Embryonic facial prominence (tissue), 1 donor: ENCODE measurements at regions not wholly inside any gene's neighbourhood (a gene's known extent, or its start where the extent isn't known, plus 50 kb on each side); places are given as distances from the start of the nearest gene placed in this dataset.

ENCODE experiments used
- DNase-seq: peaks from one replicate; pipeline ENCODE4 v3.0.0-alpha.2; 2016; ENCODE audit errors: extremely low spot score

DNA sequence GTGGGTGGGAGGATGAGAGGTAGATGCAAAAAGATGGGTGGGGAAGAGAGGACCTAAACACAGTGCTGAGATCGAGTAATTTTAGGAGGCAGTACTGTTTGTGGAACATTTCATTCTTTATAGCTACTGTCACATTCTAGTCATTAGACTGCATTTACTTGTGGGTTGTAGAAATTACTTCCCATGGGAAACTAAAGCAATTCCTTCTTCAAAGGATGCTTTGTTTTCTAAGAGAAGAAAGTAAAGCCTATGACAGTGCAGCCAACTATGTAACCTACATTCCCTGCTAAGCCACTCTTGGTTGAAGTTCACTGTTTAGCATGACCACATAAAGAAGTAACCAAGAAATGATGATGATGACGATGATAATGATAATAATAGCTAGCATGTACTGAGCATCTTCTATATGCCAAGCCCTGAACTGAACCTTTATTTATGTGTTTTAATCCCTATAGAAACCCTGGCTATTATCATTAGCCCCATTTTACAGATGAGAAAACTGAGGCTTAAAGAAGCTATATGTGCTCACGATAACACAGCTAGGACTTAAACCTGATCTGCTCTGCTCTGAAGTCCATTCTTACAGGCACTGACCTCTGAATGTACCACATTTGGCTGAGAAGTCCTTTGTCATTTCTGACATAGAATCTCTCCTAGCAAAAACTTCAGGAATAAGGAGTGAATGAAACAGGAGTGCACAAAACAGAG, 114.5 kb upstream of the KIT start:
- no peak for DNase-seq

DNA sequence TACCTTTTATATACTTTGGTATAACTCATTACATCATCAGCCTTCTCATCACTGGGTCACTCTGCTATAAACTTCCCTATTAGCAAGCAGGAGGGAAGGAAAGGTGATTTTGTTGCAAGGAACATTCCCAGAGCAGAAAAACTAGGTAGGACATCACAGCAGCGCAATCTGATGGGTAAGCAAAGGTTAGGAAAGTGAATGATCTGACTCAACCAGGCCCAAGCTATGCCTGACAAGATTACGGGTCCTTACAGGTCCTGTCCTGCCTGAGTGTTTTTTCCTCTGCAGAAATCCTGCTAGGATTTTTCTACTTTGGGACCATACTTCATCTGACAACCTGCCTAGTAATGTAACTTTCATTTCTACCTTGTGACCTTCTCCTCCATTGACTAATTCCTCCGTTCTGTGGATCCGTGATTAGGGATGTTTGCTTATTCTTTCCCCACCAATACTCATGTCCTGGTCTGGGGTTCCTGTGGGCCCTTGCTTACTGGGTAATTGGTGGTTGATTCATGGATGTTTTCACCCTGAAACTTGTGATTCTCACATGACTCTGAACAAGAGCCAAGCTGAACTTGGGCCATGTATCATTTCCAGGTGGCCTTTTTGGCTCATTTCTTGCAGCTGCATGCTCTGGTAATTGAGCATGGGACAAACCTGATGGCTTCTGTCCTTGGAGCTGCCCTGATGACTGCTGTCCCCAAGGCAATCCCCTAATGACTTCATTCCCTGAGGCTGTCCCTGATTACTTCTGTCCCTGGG, 111.9 kb upstream of the KIT start:
- no peak for DNase-seq

DNA sequence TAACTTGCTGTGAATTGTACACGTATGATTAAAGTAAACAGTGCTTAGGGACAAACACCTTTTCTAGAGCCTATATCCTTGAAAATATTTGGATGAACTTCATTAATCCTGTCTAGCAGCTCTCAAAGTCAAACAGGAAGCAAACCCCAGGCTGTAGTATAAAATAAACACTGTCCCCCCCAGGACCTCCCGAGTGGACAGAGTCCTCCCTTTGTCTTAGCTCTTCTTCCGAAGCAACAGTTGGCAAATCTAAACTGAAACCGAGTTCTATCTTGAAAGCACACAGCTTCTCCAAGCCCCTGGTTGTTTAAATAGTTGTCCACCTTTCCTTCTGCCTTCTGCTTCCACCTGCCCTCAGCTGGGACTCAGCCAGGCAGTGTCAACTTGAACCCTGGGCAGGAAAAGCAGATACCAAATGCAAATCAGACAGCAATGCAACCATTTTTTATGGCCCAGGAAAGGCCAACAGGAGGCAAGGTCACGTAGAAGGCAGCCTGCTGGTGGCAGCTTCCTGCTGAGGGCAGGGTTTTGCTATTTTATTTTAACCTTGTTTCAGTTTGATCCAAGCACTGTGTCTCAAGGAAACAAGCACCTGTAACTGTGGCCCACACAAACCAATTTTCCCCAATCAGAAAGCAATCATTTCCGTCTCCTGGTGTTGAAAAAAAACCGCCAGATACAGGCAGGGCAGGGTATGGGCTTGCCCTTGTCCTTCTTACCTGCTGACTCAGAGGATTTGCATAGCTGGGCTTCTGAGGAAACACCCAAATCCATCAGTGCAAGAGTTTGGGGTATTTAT, 110.3 kb upstream of the KIT start:
- no peak for DNase-seq

DNA sequence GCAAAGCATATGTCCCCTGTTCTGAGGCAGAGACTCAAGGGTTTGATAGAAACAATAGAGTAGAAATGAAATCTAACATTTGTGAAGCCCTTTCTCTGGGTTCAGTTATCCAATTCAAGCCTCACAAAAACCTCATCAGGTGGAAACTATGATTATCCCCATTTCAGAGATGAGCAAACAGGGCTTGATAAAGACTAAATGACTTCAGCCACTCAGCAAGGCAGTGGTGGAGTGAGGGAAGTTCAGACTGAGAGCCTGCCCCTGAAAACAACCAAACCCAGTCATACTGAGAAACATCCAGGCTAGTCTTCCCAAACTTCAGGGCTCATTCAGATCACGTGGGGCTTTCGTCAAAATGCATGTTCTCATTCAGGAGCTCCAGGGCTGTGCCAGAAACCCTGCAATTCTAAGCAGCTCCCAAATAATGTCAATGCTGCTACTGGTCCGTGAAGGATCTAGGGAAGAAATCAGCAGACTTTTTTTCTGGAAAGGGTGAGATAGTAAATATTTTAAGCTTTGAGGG, 109.6 kb upstream of the KIT start:
- DNase-seq, result no peak

DNA sequence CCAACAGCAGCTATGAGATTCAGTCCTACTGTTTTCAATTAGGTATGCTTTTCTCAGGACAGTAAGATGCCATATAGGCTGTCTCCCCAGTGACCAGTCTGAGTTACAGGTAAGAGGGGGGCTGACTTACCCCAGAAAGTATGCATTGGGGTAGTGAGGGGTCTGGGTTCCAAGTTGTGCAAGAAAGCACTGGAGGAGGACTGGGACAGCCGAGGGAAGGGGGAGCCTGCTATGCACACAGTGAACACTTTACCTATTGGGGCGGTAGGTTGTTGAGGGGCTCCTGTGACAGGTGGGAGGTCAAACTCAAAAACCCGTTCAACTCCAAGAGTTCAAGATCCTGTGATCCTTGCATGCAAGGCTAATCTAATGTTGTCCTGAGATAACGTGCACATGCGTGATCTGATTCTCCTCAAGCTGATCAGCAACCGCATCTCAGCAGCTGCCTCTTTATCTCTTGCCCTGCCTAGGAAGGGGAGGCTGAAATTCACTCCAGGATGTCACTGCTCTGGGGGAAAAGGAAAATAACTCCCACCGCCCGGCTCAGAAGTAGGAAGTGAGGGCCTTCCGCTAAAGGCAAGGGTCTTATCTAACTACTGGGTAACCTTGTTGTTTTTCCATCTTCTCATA, 108.8 kb upstream of the KIT start:
- DNase-seq, result no peak

DNA sequence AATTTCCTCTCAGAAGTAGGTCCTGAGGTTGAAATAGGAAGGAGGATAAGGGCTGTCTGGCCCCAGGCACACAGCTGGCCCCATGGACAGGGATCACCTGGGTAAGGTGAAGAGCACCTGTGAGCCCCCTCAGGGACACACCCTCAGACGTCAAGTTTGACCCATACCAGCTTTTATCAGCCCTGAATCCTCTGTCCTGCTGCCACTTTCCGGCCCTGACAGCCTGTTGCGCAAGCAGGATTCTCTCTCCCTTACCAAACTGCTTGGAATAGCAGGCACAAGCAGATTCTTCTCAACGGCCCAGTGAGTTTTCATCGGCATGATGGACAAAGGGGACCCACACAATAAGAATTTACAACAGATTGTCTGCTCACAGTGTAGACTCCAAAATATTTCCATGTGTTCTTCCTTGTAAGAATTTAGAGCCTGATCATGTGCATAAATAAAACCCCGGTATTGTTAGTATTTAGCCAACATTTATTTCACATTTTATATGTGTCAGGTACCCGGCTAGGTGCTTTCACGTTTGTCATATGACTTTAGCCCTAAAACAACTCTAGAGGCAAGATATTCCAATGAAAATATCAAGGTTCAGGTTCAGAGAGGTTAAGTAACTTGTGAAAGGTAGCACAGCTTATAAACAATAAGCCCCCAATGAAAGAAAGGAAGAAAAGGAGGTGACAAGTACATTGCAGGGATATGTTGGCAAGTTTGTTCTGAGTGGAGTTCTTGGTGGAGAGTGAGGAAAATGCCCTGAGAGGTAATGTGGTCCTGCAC, 107.2 kb upstream of the KIT start:
- no peak for DNase-seq

DNA sequence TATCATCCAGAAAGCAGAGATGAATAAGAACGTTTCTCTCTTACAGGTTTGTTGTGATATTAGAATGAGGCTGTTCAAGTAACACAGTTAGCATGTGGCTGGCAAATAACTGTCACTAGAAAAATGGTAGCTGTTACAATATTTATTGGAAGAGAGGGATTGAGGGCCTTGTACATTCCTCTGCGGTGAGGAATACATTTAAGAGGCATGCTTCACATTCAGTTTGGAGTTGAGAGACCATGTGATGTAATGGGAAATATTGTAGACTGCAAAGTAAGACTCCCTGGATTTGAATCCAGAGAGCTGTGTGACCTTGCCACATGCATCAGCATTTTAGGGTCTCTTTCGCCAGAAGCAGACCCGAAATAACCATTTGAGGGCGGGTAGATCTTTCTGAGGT, 104.8 kb upstream of the KIT start:
- no peak for DNase-seq

DNA sequence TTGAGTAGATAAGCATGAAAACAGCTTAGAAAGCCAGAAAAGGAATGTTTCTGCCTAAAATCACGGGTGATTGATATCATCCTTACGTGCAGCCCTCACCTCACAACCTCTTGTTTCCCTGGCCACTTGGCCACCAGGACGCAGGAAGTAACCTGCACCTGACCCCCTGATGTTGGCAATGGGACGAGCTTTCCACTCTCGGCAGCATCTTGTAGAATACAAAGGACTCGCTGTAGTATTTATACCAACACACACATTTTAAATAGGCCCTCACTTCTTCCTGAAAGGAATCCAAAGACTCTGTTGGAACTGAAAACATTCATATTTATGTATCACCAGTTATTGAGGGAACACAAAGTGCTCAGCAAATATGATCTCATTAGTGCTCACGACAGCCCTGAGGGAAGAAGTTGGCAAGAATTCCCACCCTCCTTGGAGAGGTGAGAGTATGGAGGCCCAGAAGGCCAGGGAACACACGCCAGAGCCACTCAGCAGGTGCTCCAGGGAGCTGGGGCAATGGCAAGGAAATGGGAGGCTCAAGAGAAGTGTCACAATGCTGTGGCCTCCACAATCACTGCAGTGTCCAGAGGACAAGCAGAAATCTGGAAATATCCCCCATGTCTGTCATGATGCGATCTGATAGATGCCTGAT, 103.3 kb upstream of the KIT start:
- no peak for DNase-seq

DNA sequence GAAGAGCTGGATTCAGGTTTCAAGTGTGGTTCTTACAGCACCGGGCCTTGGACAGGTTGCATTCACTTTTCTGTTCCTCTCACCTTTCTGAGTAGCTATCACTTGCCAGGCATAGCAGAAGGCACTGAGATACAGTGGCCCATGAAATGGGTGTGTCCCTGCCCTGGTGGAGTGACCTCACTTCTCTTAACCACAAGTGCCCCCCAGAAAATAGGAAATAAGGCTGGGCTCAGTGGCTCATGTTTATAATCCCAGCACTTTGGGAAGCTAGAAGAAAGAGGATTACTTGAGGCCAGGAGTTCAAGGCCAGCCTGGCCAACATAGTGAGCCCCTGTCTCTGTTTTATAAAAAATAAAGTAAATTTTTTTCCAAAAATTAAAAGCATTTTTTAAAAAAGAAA, 101.7 kb upstream of the KIT start:
- DNase-seq, result no peak

DNA sequence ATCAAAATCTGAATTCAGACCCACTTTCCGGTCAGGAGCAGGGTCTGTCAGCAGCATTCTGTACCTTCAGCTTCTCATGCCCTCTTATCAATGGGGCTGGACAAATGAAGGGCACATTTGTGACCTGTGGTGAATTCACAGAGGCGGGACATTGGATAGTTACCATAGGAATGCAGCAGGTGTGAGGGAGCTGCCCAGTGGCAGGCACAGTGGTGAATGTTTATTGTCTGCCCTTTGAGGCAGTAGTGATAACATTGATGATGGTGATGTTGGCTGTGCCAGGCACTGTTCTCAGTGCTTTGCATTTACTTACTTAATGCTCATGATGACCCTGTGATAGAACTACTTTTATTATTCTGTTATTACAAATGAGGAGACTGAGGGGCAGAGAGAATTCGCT, 101.2 kb upstream of the KIT start:
- DNase-seq, result no peak

DNA sequence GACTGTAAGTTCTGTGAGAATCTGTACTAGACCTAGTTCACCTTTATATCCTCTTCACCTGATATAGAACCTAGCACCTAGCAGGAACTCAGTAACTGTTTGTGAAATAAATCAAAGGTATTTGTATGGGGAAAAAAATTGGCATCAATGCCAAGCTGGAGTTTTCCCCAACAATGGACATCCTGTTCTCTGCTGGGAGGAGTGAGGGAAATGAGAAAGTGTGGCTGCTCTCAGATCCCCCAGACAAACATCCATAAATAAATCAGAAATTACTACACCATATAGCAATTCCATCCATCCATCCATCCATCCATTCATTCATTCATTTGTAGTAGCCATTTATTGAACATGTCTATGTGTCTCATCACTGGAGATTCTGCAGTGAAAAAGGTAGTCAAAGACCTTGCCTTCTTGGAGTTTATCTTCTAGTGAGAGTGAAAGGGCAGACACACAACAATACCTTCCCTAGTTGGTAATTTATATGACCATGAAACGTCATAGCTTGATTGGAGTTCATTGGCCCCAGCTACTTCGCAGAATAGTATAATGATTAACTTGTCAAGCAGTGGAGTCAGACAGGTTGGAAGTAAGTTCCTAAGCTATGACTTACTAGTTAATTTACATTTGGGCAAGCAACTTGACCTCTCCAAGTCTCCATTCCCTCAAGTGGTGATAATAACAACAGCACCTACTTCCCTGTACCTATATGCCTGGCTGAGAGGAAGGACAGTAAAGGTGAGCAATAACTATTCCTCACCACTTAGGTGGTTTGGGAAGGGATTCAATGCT, 98.7 kb upstream of the KIT start:
- DNase-seq, result no peak

DNA sequence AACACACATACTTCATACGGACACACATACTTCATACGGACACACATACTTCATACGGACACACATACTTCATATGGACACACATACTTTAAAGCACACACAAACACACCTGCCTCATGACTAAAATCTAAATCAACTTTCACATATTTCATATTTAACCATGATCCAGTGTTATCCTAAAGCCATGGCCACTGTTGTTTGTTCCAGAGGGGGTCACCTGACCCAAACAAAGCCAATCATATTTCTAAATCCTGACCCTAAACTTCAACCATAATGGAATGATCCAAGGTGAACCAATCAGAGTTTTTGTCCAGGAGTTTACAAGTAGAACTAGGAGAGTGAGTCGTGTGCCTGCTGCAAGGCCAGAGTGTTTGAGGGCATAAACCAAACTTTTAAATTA, 97.2 kb upstream of the KIT start:
- DNase-seq, result no peak

DNA sequence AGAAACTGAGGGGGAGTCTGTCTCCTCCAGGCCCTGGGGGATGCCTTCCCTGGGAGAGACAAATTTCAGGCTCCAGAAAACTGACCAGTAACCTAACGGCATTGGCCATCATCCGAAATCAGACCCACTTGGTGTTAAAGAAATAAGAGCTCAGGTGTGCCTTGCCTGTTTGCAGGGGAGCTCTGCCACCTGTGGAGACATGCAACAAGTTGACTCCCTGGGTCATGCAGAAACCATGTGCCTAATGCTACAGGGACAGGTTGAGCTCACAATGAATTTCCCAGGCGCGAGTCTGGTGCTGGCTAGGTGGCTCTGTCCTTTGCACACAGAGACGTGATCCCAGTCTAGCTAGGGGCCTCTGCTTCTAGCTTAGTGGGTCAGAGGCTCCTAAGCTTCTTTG, 95.8 kb upstream of the KIT start:
- DNase-seq, result no peak

DNA sequence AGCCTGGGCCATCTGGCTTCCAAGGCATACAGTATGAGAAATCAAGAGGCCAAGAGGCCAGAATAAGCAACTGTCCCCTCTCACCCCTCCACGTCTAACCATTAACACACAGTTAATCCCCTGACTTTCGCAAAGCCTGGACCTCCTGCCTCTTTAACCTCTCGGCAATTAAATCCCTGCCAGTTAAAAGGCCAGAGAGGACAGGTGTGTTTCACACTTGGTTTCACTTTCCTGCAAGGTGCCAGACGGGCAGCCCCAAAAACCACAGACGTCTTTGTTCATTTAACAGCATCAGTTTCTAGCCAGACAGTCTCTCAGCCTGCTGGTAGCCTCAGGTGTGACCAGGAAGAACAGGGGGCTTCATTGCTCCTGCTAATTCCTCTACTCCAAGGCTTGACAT, 91.1 kb upstream of the KIT start:
- DNase-seq, result no peak

DNA sequence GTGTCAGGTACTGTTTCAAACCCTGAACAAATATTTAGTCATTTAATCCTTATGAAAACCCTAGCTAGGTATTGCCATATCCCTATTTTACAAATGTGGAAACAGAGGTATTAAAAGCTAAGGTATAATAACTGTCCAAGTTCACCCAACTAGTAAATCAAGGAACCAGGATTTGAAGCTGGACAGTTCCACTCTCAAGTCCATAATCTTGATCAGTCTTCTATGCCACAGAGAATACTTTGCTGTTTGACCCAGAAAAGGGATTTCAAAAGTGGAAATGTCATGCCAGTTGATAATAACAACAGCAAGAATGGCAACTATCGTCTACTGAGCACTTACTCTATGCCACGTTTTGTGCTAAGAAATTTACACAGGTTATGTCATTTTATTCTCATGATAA, 90.4 kb upstream of the KIT start:
- no peak for DNase-seq

DNA sequence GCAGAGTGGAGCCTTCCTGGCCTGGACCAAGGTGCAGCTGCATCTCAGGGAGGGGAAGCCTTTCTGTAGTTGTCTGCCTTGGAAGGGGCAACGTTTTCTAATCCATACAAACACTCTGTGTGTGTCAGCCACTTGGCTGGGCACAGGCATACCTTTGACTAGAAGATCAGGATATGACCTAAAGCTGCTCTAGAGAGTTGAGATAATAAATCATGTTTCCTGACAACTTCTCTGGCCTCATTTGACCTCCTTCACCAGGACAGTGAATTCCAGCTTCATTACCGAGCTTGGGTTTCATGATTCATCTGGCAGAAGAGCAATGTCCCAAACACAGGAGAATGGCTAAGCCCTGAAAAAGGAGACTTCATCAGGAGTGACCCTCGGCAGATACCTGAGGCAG, 89.6 kb upstream of the KIT start:
- DNase-seq, result no peak

DNA sequence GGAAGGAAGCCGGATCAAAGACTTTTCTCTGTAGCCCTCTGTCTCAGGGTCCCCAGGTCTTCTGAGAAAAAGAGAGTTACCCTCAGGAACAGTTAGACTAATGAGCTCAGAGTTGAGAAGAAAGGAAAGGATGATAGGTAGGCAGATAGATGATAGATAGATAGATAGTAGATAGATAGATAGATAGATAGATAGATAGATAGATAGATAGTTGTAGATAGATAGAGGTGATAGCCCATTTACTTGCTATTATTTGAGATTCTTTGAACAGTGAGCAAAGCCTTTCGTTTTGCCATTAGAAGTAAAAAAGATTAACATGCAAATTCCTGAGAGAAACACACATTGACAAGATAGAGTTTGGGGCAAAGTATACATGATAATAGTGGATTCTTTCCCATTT, 86.9 kb upstream of the KIT start:
- no peak for DNase-seq

DNA sequence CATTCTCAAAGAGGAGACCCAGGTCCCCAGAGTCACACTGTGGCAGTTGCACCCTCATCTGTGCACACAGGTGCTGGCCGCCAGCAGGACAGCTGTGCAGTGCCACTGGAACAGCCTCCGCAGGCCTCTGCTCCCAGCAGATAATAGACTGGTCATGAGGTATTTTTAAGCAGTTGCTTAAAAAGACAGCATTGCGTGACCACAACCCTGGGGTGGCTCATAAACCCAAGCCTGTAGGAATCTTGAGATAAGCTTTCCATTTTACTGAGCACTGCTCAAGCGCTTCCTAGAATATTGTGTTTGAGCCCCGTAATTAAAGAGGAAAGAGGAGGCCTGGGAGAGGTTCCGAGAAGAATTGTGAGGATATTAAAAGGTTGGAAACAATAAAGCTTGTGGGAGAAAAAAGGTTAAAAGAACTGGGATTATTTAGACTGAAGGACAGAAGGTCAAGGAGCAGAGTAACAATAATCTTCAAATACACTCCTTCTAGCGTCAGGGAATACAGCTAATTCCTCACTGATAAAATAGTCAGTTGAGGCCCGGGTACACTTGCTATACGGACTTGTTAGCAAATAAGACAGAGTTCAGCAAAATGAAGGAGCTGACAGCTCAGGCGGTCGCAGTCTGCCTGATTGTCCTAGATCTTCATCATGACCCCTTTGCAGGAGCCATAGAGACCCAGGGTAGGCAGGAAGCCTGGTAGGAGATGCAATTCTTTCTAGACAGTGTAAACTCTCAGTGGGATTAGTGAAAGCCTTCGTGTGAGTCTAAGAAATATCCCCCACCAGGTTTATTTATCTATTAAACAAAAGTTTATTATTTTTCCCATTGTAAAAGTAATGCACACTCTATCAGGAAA, 86.2 kb upstream of the KIT start:
- DNase-seq, result no peak

DNA sequence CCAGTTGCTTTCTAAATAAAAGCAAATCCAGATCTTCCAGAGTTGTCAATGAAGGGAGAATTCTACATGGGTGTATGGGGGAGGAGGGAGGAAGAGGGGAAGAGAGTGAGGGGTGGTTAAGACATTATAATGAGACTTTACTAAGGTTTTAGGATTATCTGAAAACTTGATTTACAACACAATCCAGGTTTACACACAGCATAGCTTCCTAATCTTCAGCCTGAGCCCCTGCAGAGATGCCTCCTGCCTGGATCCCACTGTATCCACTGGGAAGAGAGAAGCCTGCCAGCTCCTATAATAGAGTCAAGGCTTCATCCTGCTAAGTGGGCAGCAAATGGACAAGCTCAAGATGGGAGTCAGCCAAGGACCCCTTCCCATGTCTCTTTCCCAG, 85.6 kb upstream of the KIT start:
- no peak for DNase-seq
